ENCODE measurements at regions not wholly inside any gene's neighbourhood (a gene's known extent, or its start where the extent isn't known, plus 50 kb on each side); places are given as distances from the start of the nearest gene placed in this dataset.

- DNase-seq (ENCODE audit: low read depth in 2 of 2, low spot score in 1 of 2), result no peak
Observed at GRCh38 chr5:159420940-159421339, 90.7 kb upstream of the IL12B start.

DNA sequence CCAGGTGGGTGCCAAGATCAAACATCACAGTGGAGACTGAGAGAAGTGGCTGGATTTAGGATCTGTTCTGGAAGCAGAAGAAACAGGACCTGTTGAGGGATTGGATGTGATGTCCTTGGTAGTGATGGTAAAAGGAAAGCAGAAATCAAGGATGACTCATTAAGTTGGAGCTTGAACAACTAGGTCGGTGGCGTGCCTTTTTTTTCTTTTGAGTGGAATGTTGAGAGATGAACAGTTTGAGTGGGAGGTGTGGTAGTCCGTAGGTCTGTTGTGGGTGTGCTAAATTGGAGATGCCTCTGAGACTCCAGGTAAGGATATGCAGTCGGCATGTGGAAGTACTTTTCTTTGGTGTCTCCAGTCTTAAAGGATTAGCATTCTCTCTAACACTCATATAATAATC is 92.1 kb upstream of the IL12B start:
- no peak for DNase-seq (ENCODE audit: low read depth in 2 of 2, low spot score in 1 of 2)

DNA sequence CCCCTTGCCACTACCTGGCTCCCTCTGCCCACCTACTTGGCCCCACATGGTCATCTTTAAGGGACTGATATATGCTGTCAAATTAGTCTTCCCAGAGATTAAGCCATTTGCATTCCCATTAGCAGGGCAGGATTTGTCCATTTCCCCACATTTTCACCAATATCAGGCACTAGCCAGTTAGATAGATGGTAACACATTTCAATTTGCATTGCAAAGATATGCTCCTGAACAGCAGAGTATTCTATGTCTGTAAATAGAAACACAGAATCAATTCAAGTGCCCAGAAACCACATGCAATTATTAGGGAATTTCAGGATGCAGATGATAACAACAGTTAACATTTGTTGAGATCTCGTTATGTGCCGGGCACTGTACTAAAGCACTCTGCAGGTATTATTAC is 92.6 kb upstream of the IL12B start:
- DNase-seq (ENCODE audit: low read depth in 2 of 2, low spot score in 1 of 2), result no peak

GRCh38 chr5:159424123-159424522 is 93.8 kb upstream of the IL12B start:
- no peak for DNase-seq (ENCODE audit: low read depth in 2 of 2, low spot score in 1 of 2)

DNA sequence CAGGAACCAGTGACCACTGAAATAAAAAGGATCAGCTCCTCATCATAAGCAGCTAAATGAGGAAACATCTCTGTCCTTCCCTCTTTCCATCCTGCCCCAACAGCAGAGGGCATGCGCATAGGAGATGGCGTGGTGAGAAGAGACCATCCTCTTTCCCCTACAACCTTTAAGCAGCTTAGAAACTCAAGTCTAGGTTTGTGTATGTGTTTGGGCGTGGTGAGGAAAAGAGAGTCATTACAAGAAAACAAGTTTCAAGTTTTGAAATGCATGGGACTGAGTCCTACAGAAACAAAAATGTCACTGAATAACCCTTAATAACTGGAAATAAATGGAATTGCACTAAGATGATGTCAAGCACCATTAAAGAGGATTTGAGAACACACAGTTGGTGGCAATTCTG is 96.4 kb upstream of the IL12B start:
- no peak for DNase-seq (ENCODE audit: low read depth in 2 of 2, low spot score in 1 of 2)

DNA sequence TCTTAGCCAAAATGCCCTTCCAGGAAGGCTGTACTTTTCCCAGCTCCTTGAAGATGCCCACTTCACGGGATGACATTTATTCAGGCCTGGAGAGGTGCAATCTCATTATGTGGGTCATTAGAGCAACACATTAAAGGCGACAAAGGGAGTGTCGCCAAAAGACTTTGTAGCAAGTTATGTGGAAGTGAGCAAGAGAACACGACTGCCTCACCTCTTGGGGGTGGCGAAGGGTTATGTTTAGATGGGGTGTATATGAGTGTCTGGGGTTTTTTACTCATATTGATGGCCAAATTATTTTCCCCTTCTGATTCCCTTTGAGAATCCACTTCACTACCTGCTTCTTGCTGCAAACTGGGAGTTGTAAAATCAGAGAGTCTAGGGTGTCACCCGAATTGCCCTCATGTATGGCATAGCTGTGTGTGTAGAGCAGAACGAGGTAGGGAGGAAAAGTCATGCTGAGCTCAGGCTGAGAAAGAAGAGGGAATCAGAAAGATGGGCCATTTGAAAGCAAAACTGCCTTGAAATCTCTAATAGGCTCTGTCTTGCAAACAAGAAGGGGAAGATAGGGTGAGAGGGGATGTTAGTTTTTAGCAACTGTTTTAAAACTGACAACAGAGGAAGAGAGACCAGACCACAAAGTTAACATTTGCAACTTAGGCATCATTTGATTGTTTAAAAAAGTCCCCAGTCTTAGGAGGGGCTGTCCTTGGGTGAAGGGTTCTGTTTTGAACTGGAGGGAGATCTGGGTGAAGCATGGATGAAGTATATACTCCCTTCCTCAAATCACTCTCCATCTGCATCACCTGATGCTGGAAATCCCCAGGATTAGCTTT is 97.1 kb upstream of the IL12B start:
- DNase-seq (ENCODE audit: low read depth in 2 of 2, low spot score in 1 of 2), result no peak

DNA sequence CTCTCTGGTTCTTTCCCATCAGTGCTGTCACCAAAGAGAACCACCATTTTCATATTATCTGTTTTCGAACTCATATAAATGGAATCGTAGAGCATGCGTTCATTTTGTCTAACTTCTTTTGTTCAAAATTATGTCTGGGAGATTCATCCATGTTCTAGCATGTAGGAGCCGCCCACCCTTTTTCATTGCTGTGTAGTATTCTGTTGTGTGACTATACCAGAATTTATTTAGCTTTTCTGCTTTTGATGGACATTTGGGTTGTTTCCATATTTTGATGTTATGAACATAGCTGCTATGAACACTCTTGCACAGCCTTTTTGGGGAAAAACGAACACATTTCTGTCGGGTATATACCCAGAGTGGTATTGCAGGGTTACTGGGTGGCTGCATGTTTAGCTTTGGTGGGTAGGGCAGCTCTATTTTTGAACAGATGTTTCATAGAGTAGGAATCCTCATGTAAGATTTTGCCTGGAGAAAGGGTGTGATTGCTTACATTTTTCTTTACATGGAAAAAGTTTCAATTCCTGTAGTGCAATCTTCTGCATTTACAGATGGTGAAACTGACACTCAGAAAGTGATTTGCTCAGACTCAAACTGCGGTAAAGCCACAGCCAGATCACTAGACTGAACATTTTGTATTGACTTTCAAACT is 100.2 kb upstream of the IL12B start:
- no peak for DNase-seq (ENCODE audit: low read depth in 2 of 2, low spot score in 1 of 2)

- DNase-seq (ENCODE audit: low read depth in 2 of 2, low spot score in 1 of 2), result no peak
Observed at GRCh38 chr5:159435855-159436254, 105.6 kb upstream of the IL12B start.

DNA sequence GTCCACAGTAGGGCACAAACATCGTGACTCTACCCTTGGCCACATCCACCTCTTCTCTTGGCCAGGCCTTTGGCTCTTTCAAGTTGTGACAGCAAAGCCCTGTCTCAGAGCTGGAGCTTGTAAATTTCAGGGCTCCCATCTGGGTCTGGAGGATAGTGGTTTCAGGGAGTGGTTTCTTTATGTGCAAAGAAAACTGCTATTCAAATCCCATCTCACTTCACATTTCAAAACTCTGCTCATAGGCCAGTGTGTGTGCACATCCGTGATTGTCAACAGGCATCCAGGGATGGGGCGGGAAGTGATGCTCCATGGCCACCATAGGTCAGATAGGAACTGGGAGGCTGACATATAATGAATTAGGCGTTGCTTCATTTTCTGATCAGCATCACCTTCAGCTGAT is 107.8 kb upstream of the IL12B start:
- DNase-seq (ENCODE audit: low read depth in 2 of 2, low spot score in 1 of 2), result no peak

DNA sequence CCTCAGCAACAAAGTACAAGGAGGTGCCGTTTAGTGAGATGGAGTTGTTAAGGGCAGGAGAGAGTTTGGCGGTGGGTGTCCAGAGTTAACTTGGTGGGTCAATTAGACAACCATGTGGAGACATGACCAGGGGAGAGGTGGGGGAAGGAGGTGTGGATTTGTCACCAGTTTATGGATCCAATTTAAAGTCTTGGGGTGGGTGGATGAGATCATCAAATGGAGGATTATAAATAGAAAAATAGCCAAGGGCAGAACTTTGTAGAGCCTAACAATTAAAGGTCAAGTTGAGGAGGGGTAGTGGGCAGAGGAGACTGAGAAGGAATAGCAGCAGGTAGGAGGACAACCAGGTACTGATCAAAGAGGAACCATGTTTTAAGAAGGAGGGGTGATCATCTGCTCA is 108.7 kb upstream of the IL12B start:
- DNase-seq (ENCODE audit: low read depth in 2 of 2, low spot score in 1 of 2), result no peak

GRCh38 chr5:159440235-159440634 is 109.9 kb upstream of the IL12B start:
- DNase-seq (ENCODE audit: low read depth in 2 of 2, low spot score in 1 of 2), result no peak

DNA sequence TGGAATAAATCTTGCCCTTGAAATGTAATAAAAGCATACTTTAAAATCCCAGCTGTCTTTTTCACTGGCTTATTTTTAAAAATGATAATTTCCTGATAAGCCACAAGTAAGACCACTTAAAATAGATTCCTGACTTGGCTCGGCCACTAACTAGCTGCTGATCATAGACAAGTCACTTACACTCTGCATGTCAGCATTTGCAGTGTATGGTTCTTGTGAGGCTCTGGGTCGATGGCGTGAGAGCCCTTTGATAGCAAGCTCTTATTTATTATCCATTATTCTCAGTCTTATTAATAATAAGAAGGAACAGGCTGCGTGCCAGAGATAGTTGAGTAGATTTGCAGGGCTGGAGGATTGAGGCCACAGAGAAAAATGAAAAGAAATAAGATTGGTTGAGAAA is 110.7 kb upstream of the IL12B start:
- DNase-seq (ENCODE audit: low read depth in 2 of 2, low spot score in 1 of 2), result no peak

- DNase-seq (ENCODE audit: low read depth in 2 of 2, low spot score in 1 of 2), result no peak
Observed at GRCh38 chr5:159441441-159441840, 111.2 kb upstream of the IL12B start.

GRCh38 chr5:159442206-159442850 is 112.0 kb upstream of the IL12B start:
- no peak for DNase-seq (ENCODE audit: low read depth in 2 of 2, low spot score in 1 of 2)

GRCh38 chr5:159444441-159445082 is 114.3 kb upstream of the IL12B start:
- no peak for DNase-seq (ENCODE audit: low read depth in 2 of 2, low spot score in 1 of 2)

- DNase-seq (ENCODE audit: low read depth in 2 of 2, low spot score in 1 of 2), result no peak
Observed at GRCh38 chr5:159447116-159447515, 116.8 kb upstream of the IL12B start.

GRCh38 chr5:159448841-159449407 is 118.6 kb upstream of the IL12B start:
- no peak for DNase-seq (ENCODE audit: low read depth in 2 of 2, low spot score in 1 of 2)

DNA sequence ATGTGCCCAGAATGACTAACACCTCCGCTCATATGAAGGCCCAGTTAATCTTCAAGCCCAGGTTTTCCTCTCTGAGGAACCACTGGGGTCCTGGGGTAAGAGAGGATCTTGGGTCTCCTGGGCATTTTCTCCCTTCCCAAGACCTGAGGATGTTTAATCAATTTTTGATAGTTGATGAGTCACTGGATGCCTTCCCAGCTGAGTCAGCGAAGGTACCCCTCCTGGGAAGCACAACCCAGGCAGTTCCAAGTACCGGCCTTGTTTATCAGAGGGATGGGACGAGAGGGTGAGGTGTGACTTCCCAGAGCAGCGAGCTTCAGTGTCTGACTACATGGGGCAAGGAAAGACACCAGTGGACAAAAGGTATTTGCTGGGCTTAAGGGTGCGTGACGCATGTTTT is 119.6 kb upstream of the IL12B start:
- DNase-seq (ENCODE audit: low read depth in 2 of 2, low spot score in 1 of 2), result no peak

- DNase-seq (ENCODE audit: low read depth in 2 of 2, low spot score in 1 of 2), result no peak
Observed at GRCh38 chr5:159450417-159450816, 120.1 kb upstream of the IL12B start.

GRCh38 chr5:159451197-159452052 is 121.1 kb upstream of the IL12B start:
- DNase-seq (ENCODE audit: low read depth in 2 of 2, low spot score in 1 of 2), result no peak
